HepG2 (cell line): ENCODE measurements at regions not wholly inside any gene's neighbourhood (a gene's known extent, or its start where the extent isn't known, plus 50 kb on each side); places are given as distances from the start of the nearest gene placed in this dataset.

Experiments
- ATAC-seq: fragments of 200-7000 bp; cut with Tn5 transposase; 3 replicates; pipeline ENCODE4 v1.9.1; 2020; ENCODE audit warnings: mild to moderate bottlenecking, moderate library complexity
- BruUV-seq: library from RNA; stranded (reverse); fragments of 400-500 nt; replicated peaks from 2 replicates; lab custom pipeline; 2021; lab: Mats Ljungman, UMichigan
- CTCF ChIA-PET: fragments of 300-600 bp; formaldehyde crosslinking; extraction: SDS; loops from one replicate; lab custom pipeline; 2021; ENCODE audit warnings: low total read pairs, inconsistent platforms, low intra/inter-chr PET ratio; lab: Yijun Ruan, JAX
- POLR2A ChIA-PET: fragments of 350-600 bp; sonication (Branson Sonifier 250); formaldehyde crosslinking; loops from one replicate; lab custom pipeline; 2020; ENCODE audit warnings: antibody characterized with exemption, inconsistent platforms; lab: Yijun Ruan, JAX
- DNase-seq: peaks from one replicate; pipeline ENCODE4 v3.0.0-alpha.2; 2015; ENCODE audit warnings: low spot score
- FAIRE-seq: peaks from 3 replicates; lab custom pipeline; 2011; peaks lifted over from hg19 to GRCh38; lab: Jason Lieb, UNC
- H2AFZ ChIP-seq: one replicate; pipeline ENCODE4 v1.6.1; 2011; ENCODE audit warnings: low read length, inconsistent platforms
- H3K27ac ChIP-seq: fragments of 300-600 bp; 3 replicates; pipeline ENCODE4 v1.8.0; 2011; ENCODE audit warnings: mixed run types, mild to moderate bottlenecking, mixed read lengths, low read length, inconsistent platforms; ENCODE audit not compliant: insufficient read depth; ENCODE audit errors: extremely low read length
- H3K27me3 ChIP-seq, 2 experiments: fragments of 200-600 bp in 1 of 2; 2 replicates in 1 of 2; 3 replicates in 1 of 2; pipeline versions ENCODE4 v1.6.0 to v1.8.0; 2011; ENCODE audit warnings: low read length in 2 of 2, mild to moderate bottlenecking in 2 of 2, moderate library complexity in 2 of 2, inconsistent platforms in 1 of 2; ENCODE audit not compliant: insufficient read depth in 2 of 2, control insufficient read depth in 1 of 2
- H3K36me3 ChIP-seq, 2 experiments: fragments of 200-600 bp in 1 of 2; replicated peaks in 1 of 2; 2 replicates in 1 of 2; 3 replicates in 1 of 2; pipeline versions ENCODE4 v1.5.1 to v1.8.0; 2011; ENCODE audit warnings: low read length in 2 of 2, inconsistent platforms in 1 of 2; ENCODE audit not compliant: insufficient read depth in 2 of 2, control insufficient read depth in 1 of 2
- H3K4me1 ChIP-seq: 2 replicates; pipeline ENCODE4 v1.5.1; 2012; ENCODE audit warnings: low read length, inconsistent platforms; ENCODE audit not compliant: insufficient read depth
- H3K4me2 ChIP-seq: 2 replicates; pipeline ENCODE4 v1.6.0; 2011; ENCODE audit warnings: low read depth, low read length, inconsistent platforms
- H3K4me3 ChIP-seq, 3 experiments: fragments of 200-600 bp in 1 of 3; sonication (generic), shearing (Covaris generic) in 1 of 3; replicated peaks in 1 of 3; 2 replicates each; pipeline ENCODE4 v1.5.1; 2011 to 2016; ENCODE audit warnings: low read length in 3 of 3, inconsistent platforms in 2 of 3, low read depth in 2 of 3, mild to moderate bottlenecking in 2 of 3, control low read depth in 1 of 3, mixed read lengths in 1 of 3; ENCODE audit not compliant: insufficient read depth in 1 of 3
- H3K79me2 ChIP-seq: one replicate; pipeline ENCODE4 v1.6.1; 2011; ENCODE audit warnings: low read length, inconsistent platforms; ENCODE audit not compliant: insufficient read depth
- H3K9ac ChIP-seq: 2 replicates; pipeline ENCODE4 v1.6.0; 2011; ENCODE audit warnings: mild to moderate bottlenecking, low read depth, low read length, inconsistent platforms; ENCODE audit not compliant: insufficient read depth
- H3K9me3 ChIP-seq: 2 replicates; pipeline ENCODE4 v1.5.1; 2012; ENCODE audit warnings: mild to moderate bottlenecking, low read length
- H4K20me1 ChIP-seq: 2 replicates; pipeline ENCODE4 v1.6.0; 2011; ENCODE audit warnings: inconsistent platforms, mild to moderate bottlenecking, low read length, moderate library complexity; ENCODE audit not compliant: insufficient read depth
- ATF7 ChIP-seq, 2 experiments: fragments of 450-650 bp in 1 of 2; sonication (generic) in 1 of 2; formaldehyde crosslinking in 1 of 2; IDR thresholded peaks; 2 replicates each; pipeline versions ENCODE4 v1.4.0 to v1.6.1; 2016 to 2020; ENCODE audit warnings: antibody characterized with exemption in 1 of 2, mild to moderate bottlenecking in 1 of 2, missing genetic modification reagents in 1 of 2
- CREB1 ChIP-seq, 2 experiments: fragments of 450-650 bp in 1 of 2; IDR thresholded peaks; 2 replicates each; pipeline ENCODE4 v1.6.1; 2016 to 2017; ENCODE audit warnings: control low read depth in 1 of 2, mild to moderate bottlenecking in 1 of 2, missing compliant biosample characterization in 1 of 2, missing genetic modification characterization in 1 of 2
- IKZF1 ChIP-seq: fragments of 450-650 bp; IDR thresholded peaks from 2 replicates; pipeline ENCODE4 v1.7.1; 2016
- MAFK ChIP-seq, 2 experiments: IDR thresholded peaks in 1 of 2; conservative IDR thresholded peaks in 1 of 2; 2 replicates each; pipeline ENCODE4 v1.6.1; 2011; ENCODE audit warnings: improper control_type of control experiment in 2 of 2, low read length in 2 of 2
- ZNF326 ChIP-seq: sonication (generic); formaldehyde crosslinking; IDR thresholded peaks from 2 replicates; pipeline ENCODE4 v1.4.0; 2020; ENCODE audit warnings: missing genetic modification reagents, borderline replicate concordance
- ZNF333 ChIP-seq: sonication (generic); formaldehyde crosslinking; IDR thresholded peaks from 2 replicates; pipeline ENCODE4 v1.4.0; 2020; ENCODE audit warnings: mild to moderate bottlenecking, missing genetic modification reagents, borderline replicate concordance
- whole genome bisulfite sequencing: methylation state at CpG from one replicate; pipeline ENCODE4 v1.1.6; 2017; ENCODE audit warnings: low lambda C conversion rate; 5-methylcytosine and 5-hydroxymethylcytosine counted together
- in situ Hi-C: cut with HindIII; loops from 2 replicates; pipeline ENCODE4 v1.10.0; 2017; ENCODE audit warnings: low pct_unique_long_range_greater_than_20kb; ENCODE audit not compliant: extremely low pct_ligation_motif_present
- intact Hi-C: fragments of 100-400 bp; cut with micrococcal nuclease; formaldehyde crosslinking; loops from one replicate; pipeline ENCODE4 v1.10.0; 2022; ENCODE audit not compliant: unreplicated experiment

GRCh38 chr4:33421887-33422286 is 2701.7 kb downstream of the PCDH7 start:
- Histone ChIP-seq H3K36me3 (no peaks in the 10 kb centered on the region), H4K20me1 (no peaks in the 10 kb centered on the region), H3K9ac (no peak overlapping the region), H3K4me2 (no peak overlapping the region), H3K4me3 (no peak overlapping the region), H3K9me3 (peaks cover 43% of the 10 kb centered on the region), H3K27me3 (no peaks in the 10 kb centered on the region), H2AFZ (no peak overlapping the region), H3K4me1 (no peaks in the 10 kb centered on the region), H3K79me2 (no peaks in the 10 kb centered on the region), H3K27ac (no peak overlapping the region)
- no peak for FAIRE-seq
- WGBS: 1% methylated on average over 3 of the region's 3 CpGs
- no peak for DNase-seq
- BruUV-seq: no TSS peak
- in situ Hi-C loops: no loop called here
- no peak for ATAC-seq
- intact Hi-C loops: no loop called here
- TF ChIP-seq CREB1 (IDR thresholded peaks at IDR 0.05) (peak; percentile 86), CREB1 (CRISPR knock-in tag; IDR thresholded peaks at IDR 0.05) (no peak), ATF7 (IDR thresholded peaks at IDR 0.05) (peak; percentile 94), ATF7 (CRISPR knock-in tag; IDR thresholded peaks at IDR 0.05) (no peak), IKZF1 (no peak)
- POLR2A ChIA-PET: no interaction called here
- CTCF ChIA-PET: no interaction called here

GRCh38 chr4:33422656-33423055 is 2702.5 kb downstream of the PCDH7 start:
- Histone ChIP-seq H3K9me3 (peaks cover 40% of the 10 kb centered on the region), H3K79me2 (no peaks in the 10 kb centered on the region), H3K4me3 (no peak overlapping the region), H3K4me2 (no peak overlapping the region), H3K36me3 (no peaks in the 10 kb centered on the region), H3K27me3 (no peaks in the 10 kb centered on the region), H3K4me1 (no peaks in the 10 kb centered on the region), H4K20me1 (no peaks in the 10 kb centered on the region), H3K27ac (no peak overlapping the region), H2AFZ (no peak overlapping the region), H3K9ac (no peak overlapping the region)
- TF ChIP-seq ZNF333 (CRISPR knock-in tag) (no peak), MAFK (conservative IDR thresholded peaks at IDR 0.05 in 1 of 2, IDR thresholded peaks at IDR 0.05 in 1 of 2; ENCODE audit: low read length in 2 of 2) (0 out of 4 replicates have a peak, but pooled peaks of 1 of the 2 experiments have one; percentile 0), ZNF326 (CRISPR knock-in tag) (no peak)
- ChIA-PET POLR2A (no interaction called here), CTCF (no interaction called here)
- in situ Hi-C loops (no loop called here), intact Hi-C loops (no loop called here)
- no peak for ATAC-seq
- DNase-seq: no peak
- no peak for FAIRE-seq
- 3% methylated on average over 5 of the region's 5 CpGs for WGBS
- no TSS peak for BruUV-seq
